ENCODE measurements at regions not wholly inside any gene's neighbourhood (a gene's known extent, or its start where the extent isn't known, plus 50 kb on each side); places are given as distances from the start of the nearest gene placed in this dataset.
"Not testable (repeated sequence)": the region's sequence is repeated elsewhere in the genome, so short reads cannot be mapped to it uniquely, and the experiment has no call there.

DNA sequence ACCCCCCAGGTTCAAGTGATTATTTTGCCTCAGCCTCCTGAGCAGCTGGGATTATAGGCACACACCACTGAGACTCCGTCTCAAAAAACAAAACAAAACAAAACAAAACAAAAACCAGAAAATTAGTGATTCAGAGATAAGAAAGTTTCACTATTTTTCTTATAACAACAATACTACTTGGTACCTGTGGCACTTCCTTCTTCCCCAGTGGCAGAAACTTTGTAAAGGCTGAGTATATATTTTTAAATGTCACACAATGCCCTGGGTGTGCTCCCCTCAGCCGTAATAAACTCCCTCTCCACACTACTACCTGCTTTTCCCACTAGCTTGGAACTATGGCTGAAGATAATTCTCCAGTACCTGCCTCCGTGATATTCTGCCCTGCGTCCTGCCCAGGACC, 177.7 kb upstream of the TTC14 start:
- DNase-seq: not testable (repeated sequence)

DNA sequence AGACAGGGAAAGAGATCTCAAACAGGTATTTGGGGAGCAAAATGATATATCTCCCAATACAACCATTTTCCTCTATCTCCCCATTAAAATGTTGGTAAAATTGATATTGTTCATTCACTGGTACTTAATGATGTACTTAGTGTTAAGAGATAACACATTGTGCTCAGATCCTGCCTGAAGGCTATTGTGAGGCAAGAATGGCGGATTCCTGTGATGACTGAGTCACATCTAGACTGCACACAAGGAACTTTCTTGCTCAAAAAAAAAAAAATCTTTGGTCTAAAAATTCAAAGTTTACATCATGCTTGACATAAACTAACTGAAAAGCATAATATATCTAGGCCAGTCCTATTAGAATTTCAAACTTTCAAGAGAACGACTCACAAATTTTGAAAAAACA, 171.1 kb upstream of the TTC14 start:
- DNase-seq: no peak

DNA sequence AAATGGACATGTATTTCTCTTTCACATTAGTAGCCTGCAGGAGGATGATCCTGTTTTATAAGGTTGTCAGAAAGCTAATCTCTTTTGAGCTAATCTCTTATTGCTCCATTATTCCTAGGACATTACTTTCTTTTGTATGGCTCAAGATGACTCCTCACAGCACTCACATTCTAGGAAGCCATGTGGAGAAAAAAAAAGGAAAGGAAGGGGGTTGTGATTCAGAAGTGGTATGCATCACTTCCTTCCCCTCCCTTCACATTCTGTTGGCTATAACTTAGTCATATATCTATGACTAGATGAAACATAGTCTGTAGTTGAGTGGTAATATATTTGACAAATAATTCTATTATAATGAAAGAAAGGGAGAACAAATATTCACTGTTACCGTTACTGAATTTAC, 168.8 kb upstream of the TTC14 start:
- no peak for DNase-seq

DNA sequence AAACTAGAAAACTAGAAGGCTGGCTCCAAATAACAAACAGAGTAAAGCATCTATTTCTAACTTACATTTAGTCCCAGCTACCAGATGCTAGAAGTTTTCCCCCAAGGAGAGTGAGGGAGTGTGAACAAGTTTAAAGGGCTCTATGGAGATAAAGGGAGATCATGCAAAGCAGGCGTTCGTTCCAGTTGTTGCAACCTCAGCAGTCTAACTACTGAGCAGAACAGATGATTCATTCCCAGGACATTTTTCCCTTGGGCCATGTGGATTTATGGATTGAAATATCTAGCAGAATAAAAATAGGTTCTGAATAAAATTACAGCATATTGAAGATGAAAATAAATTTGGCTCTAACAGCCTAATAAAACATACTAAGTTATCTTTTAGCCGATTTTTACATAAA, 154.8 kb upstream of the TTC14 start:
- no peak for DNase-seq

DNA sequence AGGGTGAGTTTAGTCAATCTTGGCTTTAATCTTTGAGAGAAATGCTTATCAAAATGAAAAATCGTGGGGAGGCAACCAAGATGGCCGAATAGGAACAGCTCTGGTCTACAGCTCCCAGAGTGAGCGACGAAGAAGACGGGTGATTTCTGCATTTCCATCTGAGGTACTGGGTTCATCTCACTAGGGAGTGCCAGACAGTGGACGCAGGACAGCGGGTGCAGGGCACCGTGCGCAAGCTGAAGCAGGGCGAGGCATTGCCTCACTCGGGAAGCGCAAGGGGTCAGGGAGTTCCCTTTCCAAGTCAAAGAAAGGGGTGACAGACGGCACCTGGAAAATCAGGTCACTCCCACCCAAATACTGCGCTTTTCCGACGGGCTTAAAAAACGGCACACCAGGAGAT, 153.6 kb upstream of the TTC14 start:
- DNase-seq: not testable (repeated sequence)

DNA sequence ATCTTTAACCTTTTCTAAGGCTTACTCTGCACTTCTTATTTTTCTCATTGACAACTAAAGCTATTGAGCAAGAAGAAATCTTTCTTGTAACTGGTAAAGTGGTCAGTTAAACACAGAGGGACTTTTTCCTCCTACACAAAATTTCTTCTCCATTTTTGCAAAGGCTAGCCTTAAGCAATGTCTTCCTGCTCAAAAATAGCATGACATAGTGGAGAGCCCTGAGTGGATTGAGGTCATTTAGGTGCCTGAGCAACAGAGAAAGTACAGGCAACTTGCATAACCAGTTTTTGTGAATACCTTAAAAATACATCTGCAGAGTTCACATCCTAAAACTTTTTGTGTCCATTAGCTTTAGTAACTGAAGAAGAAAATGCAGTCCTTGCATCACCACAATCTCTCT, 144.7 kb upstream of the TTC14 start:
- no peak for DNase-seq

DNA sequence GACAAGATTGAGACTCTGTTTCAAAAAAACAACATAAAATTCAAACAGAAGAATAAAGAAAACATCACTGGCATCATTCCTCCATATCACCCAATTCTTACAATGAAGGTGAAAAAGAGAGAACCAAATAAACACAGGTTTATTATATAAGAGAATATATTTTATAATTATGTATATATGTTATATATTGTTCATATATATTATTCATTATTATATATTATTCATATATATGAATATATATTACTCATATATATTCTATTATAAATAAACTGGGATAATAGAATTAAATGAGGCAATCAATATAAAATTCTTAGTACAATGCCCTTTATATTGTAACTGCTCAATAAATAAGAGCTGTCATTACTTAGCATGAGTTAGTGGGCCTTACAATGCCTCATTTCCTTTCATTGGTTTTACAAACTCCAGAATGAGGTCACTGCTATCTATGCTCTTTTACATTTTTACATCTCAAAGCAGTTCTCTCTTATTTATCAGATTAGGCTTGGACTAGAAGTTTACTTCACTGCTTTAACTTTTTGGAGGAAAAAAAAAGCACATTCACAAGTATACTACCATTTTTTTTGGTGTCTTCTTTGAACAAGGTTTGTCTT, 135.5 kb upstream of the TTC14 start:
- DNase-seq: no peak

DNA sequence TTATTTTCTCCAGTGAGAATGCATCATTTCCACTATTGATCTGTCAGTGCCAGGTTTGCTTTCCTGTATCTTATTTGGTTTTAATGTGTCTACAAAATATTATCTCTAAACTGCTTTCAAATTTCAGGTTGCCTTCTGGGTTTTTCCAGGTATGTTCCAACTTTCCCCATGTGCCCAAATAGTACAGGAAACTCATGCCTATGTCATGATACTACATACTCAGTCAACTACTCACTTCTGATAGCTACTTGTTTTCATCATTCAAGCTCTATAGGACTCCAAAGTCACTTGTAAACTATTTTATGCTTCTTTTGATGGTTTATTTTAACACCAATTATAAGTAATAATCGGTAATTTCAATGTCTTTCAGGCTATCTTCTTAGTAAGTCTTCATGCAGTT, 134.8 kb upstream of the TTC14 start:
- no peak for DNase-seq

DNA sequence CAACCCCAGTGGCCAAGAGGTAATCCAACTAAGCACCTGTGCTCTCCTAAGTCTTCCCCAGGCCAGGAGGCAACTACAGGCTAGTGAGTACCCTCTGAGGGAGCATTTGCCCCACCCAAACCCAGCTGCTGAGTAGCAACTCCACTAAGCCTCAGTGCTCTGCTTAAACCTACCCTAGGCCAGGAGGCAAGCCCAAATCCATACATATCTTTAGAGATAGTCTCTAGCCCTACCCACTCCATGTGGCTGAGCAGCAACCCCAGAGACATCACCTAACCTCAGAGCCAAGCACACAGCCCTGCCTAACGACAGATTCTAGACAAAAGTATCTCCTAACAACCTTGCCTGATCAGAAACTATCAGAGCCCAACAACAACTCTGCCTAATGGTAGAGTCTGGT, 132.8 kb upstream of the TTC14 start:
- DNase-seq: no peak

DNA sequence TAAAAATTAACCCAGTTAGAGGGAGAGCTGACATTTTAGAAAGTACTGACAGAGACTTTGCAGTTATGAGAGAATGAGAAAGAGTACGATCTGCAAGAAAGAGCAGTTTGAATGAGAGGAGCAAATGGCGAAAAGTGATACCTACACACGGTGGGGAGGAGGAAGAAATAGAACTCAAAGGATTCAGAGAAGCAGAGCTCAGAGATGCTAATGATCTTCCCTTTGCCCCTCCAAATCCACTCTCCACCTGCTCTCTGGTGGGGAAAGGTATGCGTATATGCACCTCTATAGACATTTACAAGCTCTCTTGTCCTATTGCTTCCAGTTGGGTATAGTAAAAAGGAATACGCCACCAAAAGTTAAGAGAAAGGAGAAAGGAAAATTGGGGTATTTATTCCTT, 123.3 kb upstream of the TTC14 start:
- no peak for DNase-seq

DNA sequence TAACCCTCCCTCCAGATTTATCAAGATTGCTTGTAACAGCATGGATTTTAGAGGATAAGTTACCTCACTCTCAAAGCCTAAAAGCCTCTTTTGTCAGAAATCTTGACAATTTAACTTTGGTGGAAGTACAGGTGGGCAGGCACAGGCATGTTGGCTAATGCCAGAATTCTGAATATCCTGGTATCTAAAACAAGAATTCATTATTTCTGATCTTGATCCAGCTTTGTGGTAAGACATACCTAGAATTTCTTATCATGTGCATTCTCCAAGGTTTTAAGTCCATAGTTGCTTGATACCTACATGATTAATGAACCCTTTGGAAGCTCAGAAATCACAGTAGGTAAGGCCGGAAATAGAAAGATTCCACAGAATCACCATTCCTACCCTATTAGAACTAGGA, 109.9 kb upstream of the TTC14 start:
- no peak for DNase-seq

DNA sequence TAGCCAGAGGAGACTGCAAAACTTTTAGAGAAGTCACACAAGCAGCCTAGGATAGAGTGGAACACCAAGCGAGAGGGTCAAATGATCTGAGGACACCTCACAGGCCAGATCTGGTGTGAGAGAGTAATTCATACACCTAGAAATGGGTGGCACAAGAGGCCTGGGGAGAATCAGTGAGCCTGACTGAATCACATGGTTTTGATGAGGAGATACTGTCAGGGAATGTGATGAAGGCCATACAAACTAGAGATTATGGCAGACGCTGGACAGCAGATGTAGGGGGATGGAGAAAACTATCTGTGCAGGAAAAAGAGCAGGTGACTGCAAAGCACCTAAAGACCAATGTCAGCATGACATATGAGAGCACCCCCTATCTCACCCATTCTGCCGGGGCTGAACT, 105.0 kb upstream of the TTC14 start:
- no peak for DNase-seq

DNA sequence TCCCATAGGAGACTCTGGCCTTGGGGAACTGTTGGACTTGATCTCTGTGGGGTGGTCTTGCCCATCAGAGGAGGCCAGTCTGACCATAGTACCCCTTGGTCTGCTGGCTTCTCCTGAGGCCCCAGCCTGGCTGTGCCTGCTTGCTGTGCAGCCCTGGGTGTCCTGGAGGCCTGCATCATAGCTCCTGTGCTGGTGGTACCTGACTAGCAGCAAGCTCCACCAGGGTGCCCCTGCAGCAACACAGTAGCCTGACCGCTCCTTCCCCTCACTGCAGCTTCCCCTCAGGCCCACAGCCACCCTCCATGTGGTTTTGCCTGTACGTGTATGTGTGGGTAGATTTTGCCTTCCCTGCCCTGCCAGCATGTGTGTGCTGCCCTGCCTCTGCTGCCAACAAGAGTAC, 85.6 kb upstream of the TTC14 start:
- DNase-seq: no peak

DNA sequence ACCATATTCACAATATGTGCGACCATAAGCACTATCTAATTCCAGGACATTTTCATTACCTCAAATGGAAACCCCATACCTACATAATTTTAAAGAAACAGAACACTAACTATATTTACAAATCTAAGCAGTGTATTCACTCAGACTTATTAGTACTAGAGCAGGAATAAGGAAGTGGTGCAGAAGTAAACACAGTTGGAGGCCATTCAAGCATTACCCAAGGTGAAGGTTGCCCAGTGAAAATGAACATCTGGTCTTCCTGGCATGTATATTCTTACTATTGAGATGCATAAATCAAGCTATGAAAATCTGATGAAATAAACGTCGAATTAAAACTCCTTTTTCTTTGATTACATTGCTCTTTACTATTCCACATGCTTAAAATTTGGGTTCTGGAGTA, 78.9 kb upstream of the TTC14 start:
- DNase-seq: no peak

DNA sequence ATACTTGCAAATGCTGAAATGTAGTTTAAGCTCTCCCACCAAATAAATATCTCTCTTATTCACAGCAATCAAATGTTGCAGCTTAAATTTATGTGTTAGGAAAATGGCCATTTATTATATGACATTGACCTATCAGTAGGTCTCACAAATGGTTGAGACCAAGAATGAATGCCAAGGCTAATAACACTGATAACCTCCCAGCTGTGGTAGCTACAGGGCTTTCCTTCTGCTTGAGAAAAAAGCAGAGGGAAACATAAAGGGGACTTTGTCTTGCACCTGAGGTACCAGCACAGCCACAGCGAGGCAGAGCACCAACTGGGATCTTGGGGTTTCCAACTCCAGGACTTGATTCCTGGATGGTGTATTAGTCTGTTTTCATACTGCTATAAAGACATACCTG, 73.1 kb upstream of the TTC14 start:
- no peak for DNase-seq

DNA sequence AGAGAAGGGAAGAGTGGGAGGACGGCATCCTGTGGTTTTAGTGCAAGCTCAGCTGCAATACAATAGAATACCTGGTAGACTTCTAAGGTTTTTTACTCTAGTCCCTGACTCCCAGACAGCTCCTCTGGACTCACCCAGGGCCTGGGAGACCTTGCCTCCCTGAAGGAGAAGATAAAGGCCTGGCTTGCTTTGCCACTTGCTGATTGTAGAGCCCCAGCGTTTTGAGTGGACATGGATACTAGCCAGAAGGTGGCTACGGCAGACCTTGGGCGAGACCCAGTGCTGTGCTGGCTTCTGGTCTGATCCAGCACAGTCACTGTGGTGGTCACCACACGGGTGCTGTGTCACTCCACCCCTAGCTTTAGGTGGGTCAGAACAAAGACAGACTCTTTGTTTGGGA, 72.2 kb upstream of the TTC14 start:
- DNase-seq: no peak

DNA sequence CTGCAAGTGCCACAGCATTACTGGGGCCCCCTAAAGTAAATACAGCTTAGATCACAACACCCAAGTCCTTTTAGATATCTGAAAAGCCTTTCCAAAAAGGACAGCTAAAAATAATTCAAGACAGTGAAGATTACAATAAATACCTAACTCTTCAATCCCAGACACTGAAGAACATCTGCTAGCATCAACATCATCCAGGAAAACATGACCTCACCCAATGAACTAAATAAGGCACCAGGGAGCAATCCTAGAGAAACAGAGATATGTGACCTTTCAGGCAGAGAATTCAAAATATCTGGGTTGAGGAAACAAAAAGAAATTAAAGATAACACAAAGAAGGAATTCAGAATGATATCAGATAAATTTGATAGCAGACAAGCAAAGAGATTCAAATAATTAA, 71.7 kb upstream of the TTC14 start:
- no peak for DNase-seq

DNA sequence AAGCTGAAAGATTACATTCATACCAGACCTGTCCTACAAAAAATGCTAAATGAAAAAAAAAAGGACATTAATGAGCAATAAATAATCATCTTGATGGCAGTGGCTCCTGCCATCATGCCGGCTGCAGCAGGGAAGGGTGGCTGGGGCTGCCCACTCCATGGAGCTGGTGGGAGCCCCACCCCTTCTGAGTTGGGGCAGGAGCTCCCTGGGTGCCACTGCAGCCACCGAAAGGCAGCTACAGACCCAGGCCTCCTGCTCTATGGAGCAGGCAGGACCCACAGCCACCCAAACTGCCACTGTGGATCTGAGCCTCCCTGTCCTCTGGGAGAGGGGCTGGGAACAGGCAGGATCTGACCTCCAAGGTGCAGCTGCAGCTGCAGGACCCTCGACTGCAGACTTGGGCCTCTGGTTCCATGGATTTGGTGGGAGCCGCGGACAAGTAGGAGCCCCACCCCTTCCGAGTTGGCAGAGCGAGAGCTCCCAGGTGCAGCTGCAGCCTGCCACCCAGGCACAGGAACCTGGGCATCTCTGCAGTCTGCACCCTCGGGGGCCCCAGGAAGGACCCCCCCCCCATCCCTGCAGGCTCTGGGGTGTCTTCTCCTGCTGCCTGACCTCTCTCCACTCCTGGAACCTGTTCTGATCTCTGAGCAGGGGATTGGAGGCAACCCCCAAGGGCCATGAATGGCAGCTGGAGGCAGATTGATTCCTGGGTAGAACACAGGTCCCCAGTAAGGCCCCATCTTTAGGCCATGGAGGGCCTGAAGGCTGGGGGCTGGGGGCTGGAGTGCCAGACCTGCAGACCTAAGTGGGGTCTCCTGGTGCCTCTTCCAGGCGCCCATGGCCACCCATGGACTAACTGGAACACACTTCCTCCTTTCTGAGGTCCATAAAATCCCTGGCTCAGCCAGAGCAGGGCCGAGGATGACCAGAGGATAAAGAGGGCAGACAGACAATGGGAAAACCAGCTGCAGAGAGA, 70.4 kb upstream of the TTC14 start:
- DNase-seq: peak in 1 of 2 donors; percentile 0

DNA sequence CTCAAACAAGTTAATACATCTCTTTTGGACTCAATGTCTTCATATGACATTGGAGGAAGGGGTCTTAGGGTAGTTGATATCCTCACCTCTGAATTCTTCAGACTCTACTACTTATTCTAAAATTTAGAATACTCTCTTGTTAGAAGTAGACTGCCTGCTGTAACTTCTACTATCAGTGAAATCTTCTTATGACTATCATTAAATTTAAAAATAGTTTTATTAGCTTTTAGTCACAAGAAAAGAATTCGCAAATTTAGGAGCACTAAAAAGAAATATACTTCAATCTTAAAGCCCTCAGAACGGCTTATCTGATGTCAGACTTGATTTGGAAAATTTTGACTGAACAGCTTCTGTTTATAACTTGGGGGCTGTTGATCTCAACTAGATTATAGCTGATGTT, 67.1 kb upstream of the TTC14 start:
- DNase-seq: no peak

DNA sequence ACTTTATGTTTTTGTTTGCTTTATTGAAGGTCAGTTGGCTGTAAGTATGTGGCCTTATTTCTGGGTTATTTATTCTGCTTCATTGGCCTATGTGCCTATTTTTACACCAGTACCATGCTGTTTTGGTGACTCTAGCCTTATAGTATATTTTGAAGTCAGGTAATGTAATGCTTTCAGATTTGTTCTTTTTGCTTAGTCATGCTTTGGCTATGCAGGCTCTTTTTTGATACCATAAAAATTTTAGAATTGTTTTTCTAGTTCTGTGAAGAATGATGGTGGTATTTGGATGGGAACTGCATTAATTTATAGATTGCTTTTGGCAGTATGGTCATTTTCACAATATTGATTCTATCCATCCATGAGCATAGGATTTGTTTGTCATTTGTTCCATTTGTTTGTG, 63.5 kb upstream of the TTC14 start:
- DNase-seq: no peak

DNA sequence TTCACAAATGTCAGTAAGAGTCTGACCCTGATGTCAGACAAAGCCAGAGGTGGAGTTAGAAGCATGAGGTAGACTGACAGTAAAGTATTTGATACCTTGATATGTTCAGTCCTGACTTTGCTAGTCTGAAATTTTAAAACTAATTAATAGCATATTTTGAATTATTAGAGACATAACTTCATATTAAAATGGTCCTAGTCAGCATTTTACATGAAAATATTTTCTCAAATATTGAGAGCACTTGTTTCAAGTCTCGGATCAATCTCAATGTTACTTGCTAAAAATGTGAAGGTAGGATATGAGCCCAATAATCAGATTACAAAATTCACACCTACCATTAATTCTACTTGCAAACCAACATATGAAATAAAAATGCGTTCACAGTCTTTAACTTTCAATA, 58.1 kb upstream of the TTC14 start:
- no peak for DNase-seq

DNA sequence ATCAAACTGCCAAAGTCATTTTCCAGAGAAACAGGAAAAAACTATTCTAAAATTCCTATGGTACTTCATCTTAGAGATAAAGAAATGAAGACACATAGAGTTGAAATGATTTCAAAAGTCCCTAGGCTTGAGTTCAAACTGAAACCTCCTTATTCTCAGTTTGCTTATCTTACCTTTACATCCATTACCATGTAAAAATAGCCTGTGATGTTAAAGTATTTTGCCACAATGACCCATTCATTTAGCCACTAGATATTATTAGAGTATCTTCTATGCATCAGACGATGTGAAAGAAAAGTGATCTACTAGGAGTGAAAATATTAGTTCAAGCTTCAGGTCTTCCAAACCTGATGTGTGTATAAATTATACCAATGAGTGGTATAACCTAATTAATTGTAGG, 55.1 kb upstream of the TTC14 start:
- no peak for DNase-seq

DNA sequence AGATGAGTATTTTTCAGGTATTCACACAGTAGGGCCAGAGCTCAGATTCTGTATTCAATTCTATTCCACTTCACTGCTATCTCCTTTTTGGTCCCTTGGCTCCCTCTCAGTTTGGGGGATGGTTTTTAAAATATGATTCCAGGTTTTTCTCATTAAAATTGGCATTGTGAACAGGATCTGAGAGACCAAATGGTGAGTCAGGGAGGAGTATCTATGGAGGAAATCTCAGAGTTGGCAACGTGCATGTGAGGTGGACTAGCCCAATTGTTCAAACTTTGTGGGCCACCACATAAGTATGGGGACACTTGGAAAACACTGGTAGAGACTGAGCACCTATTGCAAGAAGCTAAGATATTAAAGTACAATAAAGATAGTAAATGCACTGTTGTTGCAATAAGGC, 53.9 kb upstream of the TTC14 start:
- DNase-seq: no peak
